ENCODE measurements at regions not wholly inside any gene's neighbourhood (a gene's known extent, or its start where the extent isn't known, plus 50 kb on each side); places are given as distances from the start of the nearest gene placed in this dataset.

DNA sequence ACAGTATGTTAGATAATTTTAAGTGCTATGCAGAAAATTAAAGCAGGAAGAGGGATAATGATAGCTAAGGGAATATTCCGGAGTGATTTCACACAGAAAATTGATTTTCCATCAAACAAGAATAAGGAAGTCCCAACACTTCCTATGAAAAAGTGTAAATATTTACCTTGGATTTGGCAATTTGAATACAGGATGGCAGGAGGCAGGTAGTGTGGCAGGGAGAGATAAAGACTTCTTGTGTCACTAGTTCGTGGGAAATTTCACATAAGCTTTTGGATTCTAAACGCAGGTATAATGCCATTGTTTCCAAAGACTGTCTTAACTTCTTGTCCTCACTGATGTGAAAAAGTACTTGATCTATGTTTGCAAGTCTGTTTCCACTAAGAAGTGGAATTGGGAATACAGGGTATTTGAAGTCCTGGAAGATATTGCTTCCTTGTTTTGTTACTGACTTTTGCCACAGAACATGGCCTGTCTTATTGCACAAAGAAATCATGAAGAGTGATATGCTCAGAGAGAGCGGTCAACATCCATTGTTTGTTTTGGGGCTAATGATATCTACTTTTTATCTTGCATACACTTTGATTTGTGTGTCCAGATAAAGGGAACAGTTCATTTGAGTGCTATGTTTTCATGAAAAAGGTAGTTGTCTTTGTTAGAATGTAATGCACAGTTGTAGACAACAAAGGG is 1216.1 kb upstream of the FAM98A start:
- Histone ChIP-seq H3K36me3 (no peaks in the 10 kb centered on the region), H3K9me3 (no peaks in the 10 kb centered on the region), H3K4me3 (no peak overlapping the region), H3K27ac (no peak overlapping the region), H3K4me1 (no peaks in the 10 kb centered on the region), H3K27me3 (no peaks in the 10 kb centered on the region)
- 64 to 74% methylated on average over 4 of the region's 4 CpGs for WGBS, 2 donors (ENCODE audit: low coverage in 1 of 2)
- ATAC-seq, result no peak
- TF ChIP-seq, protein P1, sequence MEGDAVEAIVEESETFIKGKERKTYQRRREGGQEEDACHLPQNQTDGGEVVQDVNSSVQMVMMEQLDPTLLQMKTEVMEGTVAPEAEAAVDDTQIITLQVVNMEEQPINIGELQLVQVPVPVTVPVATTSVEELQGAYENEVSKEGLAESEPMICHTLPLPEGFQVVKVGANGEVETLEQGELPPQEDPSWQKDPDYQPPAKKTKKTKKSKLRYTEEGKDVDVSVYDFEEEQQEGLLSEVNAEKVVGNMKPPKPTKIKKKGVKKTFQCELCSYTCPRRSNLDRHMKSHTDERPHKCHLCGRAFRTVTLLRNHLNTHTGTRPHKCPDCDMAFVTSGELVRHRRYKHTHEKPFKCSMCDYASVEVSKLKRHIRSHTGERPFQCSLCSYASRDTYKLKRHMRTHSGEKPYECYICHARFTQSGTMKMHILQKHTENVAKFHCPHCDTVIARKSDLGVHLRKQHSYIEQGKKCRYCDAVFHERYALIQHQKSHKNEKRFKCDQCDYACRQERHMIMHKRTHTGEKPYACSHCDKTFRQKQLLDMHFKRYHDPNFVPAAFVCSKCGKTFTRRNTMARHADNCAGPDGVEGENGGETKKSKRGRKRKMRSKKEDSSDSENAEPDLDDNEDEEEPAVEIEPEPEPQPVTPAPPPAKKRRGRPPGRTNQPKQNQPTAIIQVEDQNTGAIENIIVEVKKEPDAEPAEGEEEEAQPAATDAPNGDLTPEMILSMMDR (IDR thresholded peaks at IDR 0.05), result no peak
- TF ChIP-seq POLR2AphosphoS5 (IDR thresholded peaks at IDR 0.05) (no peak), POLR2A (IDR thresholded peaks at IDR 0.05) (no peak), EP300 (IDR thresholded peaks at IDR 0.05) (no peak)

DNA sequence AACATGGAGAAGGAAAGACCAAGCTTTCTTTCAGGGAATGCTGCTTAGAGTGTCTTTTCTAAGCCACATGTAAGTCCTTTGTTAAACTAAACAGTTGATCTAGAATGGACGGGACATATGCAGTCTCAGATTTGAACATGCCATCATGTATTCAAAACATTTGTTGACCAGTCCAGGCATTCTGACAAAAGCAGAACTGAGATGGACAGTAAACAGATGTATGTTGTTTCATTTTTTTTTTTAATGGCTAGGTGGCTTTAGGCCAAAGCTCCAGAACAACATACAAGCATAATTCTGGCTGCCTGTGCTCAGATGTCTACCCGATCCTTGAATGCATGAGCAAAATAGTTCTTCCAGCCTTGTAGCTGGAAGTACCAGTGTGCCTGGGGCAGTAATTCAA is 1211.4 kb upstream of the FAM98A start:
- no peak for ATAC-seq

DNA sequence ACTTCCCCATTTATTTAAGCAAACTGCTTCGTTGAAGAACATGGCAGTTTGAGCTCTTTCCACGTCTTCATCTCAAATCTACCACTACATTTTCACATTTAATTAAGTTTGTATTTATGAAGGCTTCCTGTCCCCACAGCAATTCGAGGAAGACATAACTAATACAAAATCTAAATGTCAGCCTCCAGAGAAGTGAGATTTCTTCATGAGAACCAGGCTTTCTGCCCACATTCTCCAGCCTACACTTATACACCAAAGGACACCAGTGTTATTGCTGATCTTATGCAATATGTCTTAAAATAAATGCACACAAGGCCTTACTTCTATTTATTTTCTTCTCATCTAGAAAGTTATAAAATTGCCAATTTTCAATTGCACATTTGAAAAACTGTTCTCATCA is 1209.3 kb upstream of the FAM98A start:
- no peaks in the 10 kb centered on the region for H3K4me1 ChIP-seq
- no peaks in the 10 kb centered on the region for H3K9me3 ChIP-seq
- ATAC-seq, result no peak
- no peaks in the 10 kb centered on the region for H3K27me3 ChIP-seq
- TF ChIP-seq EP300 (IDR thresholded peaks at IDR 0.05) (no peak), POLR2AphosphoS5 (IDR thresholded peaks at IDR 0.05) (no peak), POLR2A (IDR thresholded peaks at IDR 0.05) (no peak)
- TF ChIP-seq, protein P1 (IDR thresholded peaks at IDR 0.05), result no peak
- H3K27ac ChIP-seq, result no peak overlapping the region
- H3K4me3 ChIP-seq, result no peak overlapping the region
- WGBS, 2 donors (ENCODE audit: low coverage in 1 of 2), result 38 to 57% methylated on average over 3 of the region's 3 CpGs
- no peaks in the 10 kb centered on the region for H3K36me3 ChIP-seq

More for the DNA sequence above, 1211.4 kb upstream of the FAM98A start:
- no peaks in the 10 kb centered on the region for H3K27me3 ChIP-seq
- H3K4me3 ChIP-seq, result no peak overlapping the region
- H3K9me3 ChIP-seq, result no peaks in the 10 kb centered on the region
- H3K27ac ChIP-seq, result no peak overlapping the region
- TF ChIP-seq POLR2AphosphoS5 (IDR thresholded peaks at IDR 0.05) (no peak), POLR2A (IDR thresholded peaks at IDR 0.05) (no peak), EP300 (IDR thresholded peaks at IDR 0.05) (no peak)
- TF ChIP-seq, protein P1 (IDR thresholded peaks at IDR 0.05), result no peak
- H3K36me3 ChIP-seq, result no peaks in the 10 kb centered on the region
- H3K4me1 ChIP-seq, result no peaks in the 10 kb centered on the region
- 61 to 82% methylated on average over 2 of the region's 2 CpGs for WGBS, 2 donors (ENCODE audit: low coverage in 1 of 2)

DNA sequence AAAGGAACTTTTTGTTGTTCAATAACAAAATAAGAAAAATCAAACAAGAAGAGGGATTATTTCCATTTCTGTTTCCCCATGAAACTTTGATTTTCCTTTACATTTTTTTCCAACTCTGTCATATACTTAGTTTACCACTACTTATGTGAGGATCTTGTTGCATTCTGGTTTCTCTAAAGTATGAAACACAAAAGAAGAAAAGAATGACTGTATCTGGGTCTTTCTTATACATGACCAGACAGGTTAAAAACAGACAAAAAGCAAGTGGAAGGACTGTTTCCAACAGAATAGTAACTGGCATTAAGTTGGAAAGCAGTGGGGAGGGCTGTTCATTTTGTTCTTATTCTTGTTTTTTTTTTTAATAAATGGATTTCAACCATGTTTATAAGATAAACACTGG is 1207.8 kb upstream of the FAM98A start:
- no peaks in the 10 kb centered on the region for H3K9me3 ChIP-seq
- no peaks in the 10 kb centered on the region for H3K4me1 ChIP-seq
- no peak overlapping the region for H3K27ac ChIP-seq
- ATAC-seq, result no peak
- no peak overlapping the region for H3K4me3 ChIP-seq
- TF ChIP-seq EP300 (IDR thresholded peaks at IDR 0.05), result no peak
- TF ChIP-seq POLR2A (IDR thresholded peaks at IDR 0.05), result no peak
- TF ChIP-seq, protein P1 (IDR thresholded peaks at IDR 0.05), result no peak
- no peaks in the 10 kb centered on the region for H3K36me3 ChIP-seq
- no peaks in the 10 kb centered on the region for H3K27me3 ChIP-seq

DNA sequence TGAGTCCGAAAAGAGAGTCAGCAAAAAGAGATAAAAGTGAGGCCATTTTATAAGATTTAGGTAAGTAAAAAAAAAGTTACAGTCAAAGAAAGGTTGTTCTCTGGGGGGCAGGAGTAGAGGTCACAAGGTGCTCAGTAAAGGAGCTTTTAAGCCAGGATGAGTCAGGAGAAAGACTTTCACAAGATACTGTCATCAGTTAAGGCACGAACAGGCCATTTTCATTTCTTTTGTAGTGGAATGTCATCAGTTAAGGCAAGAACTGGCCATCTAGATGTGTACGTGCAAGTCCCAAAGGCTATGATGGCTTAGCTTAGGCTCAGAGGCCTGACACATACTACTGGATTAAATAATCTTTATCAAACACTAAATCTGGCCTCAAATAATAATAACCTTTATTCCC is 1207.3 kb upstream of the FAM98A start:
- Histone ChIP-seq H3K9me3 (no peaks in the 10 kb centered on the region), H3K36me3 (no peaks in the 10 kb centered on the region), H3K27ac (no peak overlapping the region), H3K4me1 (no peaks in the 10 kb centered on the region), H3K4me3 (no peak overlapping the region), H3K27me3 (no peaks in the 10 kb centered on the region)
- no peak for TF ChIP-seq POLR2A (IDR thresholded peaks at IDR 0.05)
- TF ChIP-seq, protein P1 (IDR thresholded peaks at IDR 0.05), result no peak
- TF ChIP-seq POLR2AphosphoS5 (IDR thresholded peaks at IDR 0.05), result no peak
- WGBS, 2 donors (ENCODE audit: low coverage in 1 of 2), result 83 to 92% methylated on average over 3 of the region's 3 CpGs
- no peak for ATAC-seq
